MM.1S (cell line): ENCODE measurements at regions not wholly inside any gene's neighbourhood (a gene's known extent, or its start where the extent isn't known, plus 50 kb on each side); places are given as distances from the start of the nearest gene placed in this dataset.

Source experiments
- DNase-seq: peaks from one replicate; pipeline ENCODE4 v3.0.0-alpha.2; 2015
- H2AFZ ChIP-seq: fragments of 300-600 bp; sonication (generic); 2 replicates; pipeline ENCODE4 v1.6.0; 2016; ENCODE audit warnings: antibody characterized with exemption, low read length
- H3F3A ChIP-seq: fragments of 300-600 bp; sonication (generic); 2 replicates; pipeline ENCODE4 v1.6.1; 2016; ENCODE audit warnings: mild to moderate bottlenecking, antibody characterized with exemption, low read length, moderate library complexity, mixed read lengths; ENCODE audit not compliant: insufficient read depth
- H3K27ac ChIP-seq: fragments of 300-600 bp; sonication (generic); 2 replicates; pipeline ENCODE4 v1.5.1; 2016; ENCODE audit warnings: mild to moderate bottlenecking, low read length
- H3K27me3 ChIP-seq: fragments of 300-600 bp; sonication (generic); replicated peaks from 2 replicates; pipeline ENCODE4 v1.6.0; 2016; ENCODE audit warnings: low read length; ENCODE audit not compliant: insufficient read depth
- H3K36me3 ChIP-seq: fragments of 300-600 bp; sonication (generic); replicated peaks from 2 replicates; pipeline ENCODE4 v1.6.1; 2016; ENCODE audit warnings: mild to moderate bottlenecking, low read length, mixed read lengths; ENCODE audit not compliant: insufficient read depth
- H3K4me1 ChIP-seq: fragments of 300-600 bp; sonication (generic); 2 replicates; pipeline ENCODE4 v1.6.1; 2016; ENCODE audit warnings: low read length, mixed read lengths
- H3K4me2 ChIP-seq: fragments of 300-600 bp; sonication (generic); 2 replicates; pipeline ENCODE4 v1.6.0; 2016; ENCODE audit warnings: low read depth, low read length
- H3K4me3 ChIP-seq: fragments of 300-600 bp; sonication (generic); 2 replicates; pipeline ENCODE4 v1.5.1; 2016; ENCODE audit warnings: low read length, mixed read lengths
- H3K79me2 ChIP-seq: fragments of 300-600 bp; sonication (generic); 2 replicates; pipeline ENCODE4 v1.6.1; 2016; ENCODE audit warnings: mixed run types, low read length, mixed read lengths
- H3K9ac ChIP-seq: fragments of 300-600 bp; sonication (generic); 2 replicates; pipeline ENCODE4 v1.6.1; 2016; ENCODE audit warnings: low read length, mixed read lengths
- H3K9me2 ChIP-seq: fragments of 300-600 bp; sonication (generic); replicated peaks from 2 replicates; pipeline ENCODE4 v1.6.1; 2016; ENCODE audit warnings: mild to moderate bottlenecking, low read length, mixed read lengths; ENCODE audit not compliant: insufficient read depth
- H3K9me3 ChIP-seq: fragments of 300-600 bp; sonication (generic); replicated peaks from 2 replicates; pipeline ENCODE4 v1.6.1; 2016; ENCODE audit warnings: mild to moderate bottlenecking, low read length, mixed read lengths; ENCODE audit not compliant: insufficient read depth
- H4K20me1 ChIP-seq: fragments of 300-600 bp; sonication (generic); 2 replicates; pipeline ENCODE4 v1.6.1; 2016; ENCODE audit warnings: mild to moderate bottlenecking, low read length, moderate library complexity, mixed read lengths; ENCODE audit not compliant: insufficient read depth
- CTCF ChIP-seq: fragments of 300-600 bp; sonication (generic); IDR thresholded peaks from 2 replicates; pipeline ENCODE4 v1.5.1; 2016; ENCODE audit warnings: antibody characterized with exemption, low read length, mixed read lengths
- EZH2 ChIP-seq: fragments of 300-600 bp; sonication (generic); optimal IDR thresholded peaks from 2 replicates; pipeline ENCODE3; 2017; ENCODE audit warnings: low read depth, mild to moderate bottlenecking, antibody characterized with exemption, low read length, mixed read lengths
- EZH2phosphoT487 ChIP-seq: fragments of 300-600 bp; sonication (generic); IDR thresholded peaks from 2 replicates; pipeline ENCODE4 v1.6.1; 2018; ENCODE audit warnings: antibody characterized with exemption, low read length

GRCh38 chr10:123484722-123485121, 181.4 kb upstream of the GPR26 start:
- no peak for DNase-seq
- no peak overlapping the region for H3K27ac ChIP-seq
- H4K20me1 ChIP-seq, result no peaks in the 10 kb centered on the region
- H3K9me2 ChIP-seq, result no peaks in the 10 kb centered on the region
- no peak overlapping the region for H3K4me3 ChIP-seq
- H3K27me3 ChIP-seq, result no peaks in the 10 kb centered on the region
- 0 out of 2 replicates have a peak, but pooled peaks cover 4% of the 10 kb centered on the region for H3K4me1 ChIP-seq
- no peaks in the 10 kb centered on the region for H3K36me3 ChIP-seq
- no peak overlapping the region for H2AFZ ChIP-seq
- H3K4me2 ChIP-seq, result no peak overlapping the region
- no peak overlapping the region for H3K9ac ChIP-seq
- TF ChIP-seq EZH2 (no peak), CTCF (no peak), EZH2phosphoT487 (no peak)
- H3F3A ChIP-seq, result no peaks in the 10 kb centered on the region
- no peaks in the 10 kb centered on the region for H3K79me2 ChIP-seq
- H3K9me3 ChIP-seq, result no peaks in the 10 kb centered on the region

DNA sequence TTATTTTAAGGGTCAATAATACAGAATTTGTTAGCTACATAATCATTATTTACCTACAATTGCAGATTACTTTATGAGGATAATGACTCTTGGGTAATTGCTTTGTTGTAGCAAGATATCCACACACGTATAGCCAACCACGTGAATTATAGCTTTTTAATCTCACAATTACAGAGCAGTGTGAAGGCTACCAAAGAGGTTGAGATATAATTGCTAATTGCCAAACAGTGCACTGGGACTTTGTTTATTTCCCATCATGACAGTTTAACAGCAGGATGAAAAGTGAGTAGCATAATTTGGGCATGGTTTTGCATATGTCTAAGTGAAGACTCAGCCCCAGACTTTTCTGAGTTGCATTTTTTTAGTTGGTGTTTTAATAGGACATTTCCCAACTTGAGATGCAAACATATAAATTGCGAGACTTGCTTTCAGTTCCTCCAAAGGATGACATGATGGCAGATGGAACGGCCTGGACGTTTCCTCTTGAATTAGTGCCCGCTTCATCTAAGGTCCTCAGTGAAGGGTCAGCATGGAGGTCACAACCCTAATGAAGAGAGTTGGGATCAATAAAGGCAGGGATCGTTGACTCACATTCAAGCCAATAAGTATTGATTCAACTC, 180.7 kb upstream of the GPR26 start:
- Histone ChIP-seq H4K20me1 (no peaks in the 10 kb centered on the region), H3K4me1 (no peaks in the 10 kb centered on the region), H3K27ac (no peak overlapping the region), H3K9me3 (no peaks in the 10 kb centered on the region), H3K4me3 (no peak overlapping the region), H3K36me3 (no peaks in the 10 kb centered on the region), H3K9me2 (no peaks in the 10 kb centered on the region), H3F3A (no peaks in the 10 kb centered on the region), H3K27me3 (no peaks in the 10 kb centered on the region), H3K4me2 (no peak overlapping the region), H3K9ac (no peak overlapping the region), H3K79me2 (no peaks in the 10 kb centered on the region), H2AFZ (no peak overlapping the region)
- DNase-seq, result no peak
- TF ChIP-seq CTCF (no peak), EZH2phosphoT487 (no peak), EZH2 (no peak)

DNA sequence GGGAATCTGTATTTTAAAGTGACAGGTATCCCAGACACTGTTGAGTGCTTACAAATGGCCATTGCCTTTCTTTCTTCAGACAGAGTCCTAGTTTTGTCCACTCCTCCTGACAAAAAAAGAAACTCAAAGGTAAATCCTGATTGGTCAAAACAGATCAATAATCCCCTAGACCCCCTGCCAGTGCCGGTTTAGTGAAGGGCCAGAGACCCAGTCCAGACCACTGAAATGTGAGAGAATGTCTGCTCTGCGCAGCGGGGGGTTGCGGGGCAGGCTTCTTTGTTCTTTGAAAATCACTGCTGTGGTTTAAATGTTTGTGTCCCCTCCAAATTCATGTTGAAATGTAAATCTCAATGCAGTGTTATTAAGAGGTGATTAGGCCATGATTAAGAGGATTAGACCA, 177.7 kb upstream of the GPR26 start:
- Histone ChIP-seq H3K79me2 (no peaks in the 10 kb centered on the region), H3K4me3 (no peak overlapping the region), H3K36me3 (no peaks in the 10 kb centered on the region), H3K27me3 (no peaks in the 10 kb centered on the region), H3K9me2 (no peaks in the 10 kb centered on the region), H3K4me1 (no peaks in the 10 kb centered on the region), H3F3A (no peaks in the 10 kb centered on the region), H3K9me3 (no peaks in the 10 kb centered on the region), H3K9ac (no peak overlapping the region), H3K27ac (no peak overlapping the region), H2AFZ (no peak overlapping the region), H4K20me1 (no peaks in the 10 kb centered on the region), H3K4me2 (no peak overlapping the region)
- no peak for DNase-seq
- TF ChIP-seq EZH2 (no peak), EZH2phosphoT487 (no peak), CTCF (no peak)
